GM21447 (cell line): ENCODE measurements at regions not wholly inside any gene's neighbourhood (a gene's known extent, or its start where the extent isn't known, plus 50 kb on each side); places are given as distances from the start of the nearest gene placed in this dataset.

Experiments used
- ATAC-seq: cut with Tn5 transposase; IDR thresholded peaks from one replicate; pipeline ENCODE4 v1.9.1; 2021; ENCODE audit not compliant: unreplicated experiment

DNA sequence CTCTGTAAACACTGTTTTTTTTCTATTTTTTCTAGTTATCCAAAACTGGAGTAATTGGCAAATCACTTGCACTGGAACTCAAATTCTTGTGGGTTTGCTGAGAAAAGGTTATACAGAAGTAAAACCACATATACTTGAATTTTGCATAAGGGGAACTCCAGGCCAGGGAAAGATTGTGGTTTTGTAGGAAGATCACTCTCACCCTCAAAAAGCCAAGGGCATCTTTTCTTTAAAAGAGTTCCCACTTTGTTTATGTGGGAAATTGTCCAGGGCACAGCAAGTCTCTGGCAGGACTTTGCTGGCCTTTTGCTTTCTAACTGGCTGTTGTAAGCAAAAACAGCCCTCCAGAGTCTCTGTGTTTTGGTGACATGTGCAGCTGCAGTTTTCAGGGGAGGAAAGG is 340.3 kb upstream of the RBMS3 start:
- ATAC-seq = peak; percentile 84

DNA sequence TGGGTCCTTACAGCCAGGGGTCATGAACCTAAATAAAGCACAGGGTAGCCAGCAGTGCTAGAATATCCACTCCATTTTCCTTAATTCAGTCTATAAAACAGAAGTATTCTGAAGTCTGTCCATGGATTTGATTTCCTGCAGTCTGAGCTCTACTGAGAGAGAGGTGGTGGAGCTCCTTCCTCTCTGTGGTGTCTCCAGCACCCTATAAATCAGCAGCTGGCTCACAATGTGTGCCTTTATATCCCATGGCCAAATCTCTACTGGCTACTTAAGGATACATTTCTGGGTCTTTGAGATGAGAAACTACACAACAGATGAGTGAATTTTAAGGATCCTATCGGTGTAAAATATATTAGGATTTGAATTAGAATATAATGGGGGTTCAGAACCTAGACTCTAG is 339.9 kb upstream of the RBMS3 start:
- ATAC-seq = peak; percentile 14

DNA sequence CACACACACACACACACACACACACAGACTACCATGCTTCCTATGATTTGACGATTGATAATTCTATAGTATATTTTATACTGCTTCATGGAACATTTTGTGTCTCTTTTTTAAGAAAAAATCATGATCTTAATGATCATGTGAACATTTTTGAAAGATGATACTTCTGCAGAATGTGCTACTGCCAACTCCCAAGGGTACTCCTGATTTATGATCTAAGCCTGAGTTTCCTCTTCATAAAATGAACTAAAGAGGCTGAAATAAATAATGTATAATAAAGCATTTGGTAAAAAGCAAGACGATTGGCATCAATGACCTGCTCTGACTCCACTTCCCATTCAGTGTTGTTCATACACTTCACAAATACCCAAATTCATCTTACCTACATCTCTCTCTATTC is 333.8 kb upstream of the RBMS3 start:
- no peak for ATAC-seq

DNA sequence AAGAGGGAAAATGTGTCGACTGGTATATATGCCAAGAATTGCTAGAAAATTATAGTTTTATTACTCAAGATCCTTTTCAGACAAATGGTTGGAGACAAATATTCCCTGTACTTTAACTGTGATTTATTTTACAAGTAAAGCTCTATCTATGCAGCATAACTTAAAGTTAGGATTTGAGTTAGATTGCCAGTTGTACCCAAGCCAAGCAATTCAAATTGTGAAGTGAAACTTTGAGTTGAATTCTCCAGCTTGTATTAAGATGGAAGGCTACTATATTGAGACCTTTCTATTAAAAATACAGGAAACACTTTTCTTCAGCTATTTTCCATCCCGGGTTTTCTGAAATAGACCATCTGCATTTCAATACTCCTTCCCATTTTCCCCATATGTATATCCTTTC is 333.1 kb upstream of the RBMS3 start:
- ATAC-seq = no peak

DNA sequence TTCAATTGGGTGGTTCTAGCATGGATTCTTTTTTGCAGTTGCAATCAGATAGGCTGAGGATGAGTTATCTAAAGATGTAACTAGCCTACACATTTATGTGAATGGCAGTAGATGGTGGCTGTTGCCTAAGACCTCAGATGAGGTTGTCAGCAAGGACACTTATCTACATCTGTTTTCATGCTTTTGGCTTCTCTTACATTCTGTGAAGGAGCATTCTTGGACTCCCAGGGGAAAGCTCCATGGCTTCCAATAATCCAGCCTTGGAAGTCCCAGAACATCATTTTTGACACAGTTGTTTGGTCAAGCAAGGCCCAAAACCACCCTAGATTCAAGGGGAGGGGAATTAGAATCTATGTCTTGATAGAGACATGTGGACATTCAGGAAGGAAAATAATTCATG is 332.2 kb upstream of the RBMS3 start:
- no peak for ATAC-seq

DNA sequence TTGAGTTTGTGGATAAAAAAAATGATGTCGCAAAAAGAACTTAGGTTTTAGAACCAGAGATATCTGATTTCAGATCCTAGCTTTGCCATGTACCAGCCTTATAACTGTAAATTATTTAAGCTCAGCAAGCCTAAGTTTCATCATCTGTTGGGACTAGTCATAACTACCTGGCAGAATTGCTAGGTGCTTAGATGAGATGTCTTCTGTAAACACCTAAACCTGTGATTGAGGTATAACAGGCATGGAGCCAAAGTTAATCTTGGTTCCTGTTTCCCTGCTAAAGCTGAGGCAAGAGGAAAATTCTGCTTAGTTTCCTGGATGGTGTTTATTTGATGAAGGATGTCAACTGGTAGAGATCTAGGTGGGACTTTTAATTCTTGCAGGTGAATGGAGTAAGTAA is 331.3 kb upstream of the RBMS3 start:
- ATAC-seq = no peak

DNA sequence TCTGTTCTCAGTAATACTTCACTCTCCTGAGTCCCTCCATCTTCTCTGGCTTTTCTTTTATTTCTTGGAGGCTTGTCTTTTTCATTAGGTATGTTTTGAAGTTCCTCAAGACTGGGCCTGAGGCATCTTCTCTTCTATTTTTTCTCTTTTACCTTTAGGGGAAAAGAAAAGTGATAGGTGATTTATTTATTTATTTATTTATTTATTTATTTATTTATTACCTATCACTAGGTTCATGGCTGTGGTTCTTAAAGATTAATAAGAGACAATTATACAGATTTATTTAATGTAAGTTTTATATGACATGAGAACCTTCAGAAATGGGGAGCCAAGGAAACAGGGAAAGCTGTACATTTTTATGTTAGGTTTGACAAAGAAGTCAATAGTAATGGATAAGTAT is 330.3 kb upstream of the RBMS3 start:
- ATAC-seq = no peak

DNA sequence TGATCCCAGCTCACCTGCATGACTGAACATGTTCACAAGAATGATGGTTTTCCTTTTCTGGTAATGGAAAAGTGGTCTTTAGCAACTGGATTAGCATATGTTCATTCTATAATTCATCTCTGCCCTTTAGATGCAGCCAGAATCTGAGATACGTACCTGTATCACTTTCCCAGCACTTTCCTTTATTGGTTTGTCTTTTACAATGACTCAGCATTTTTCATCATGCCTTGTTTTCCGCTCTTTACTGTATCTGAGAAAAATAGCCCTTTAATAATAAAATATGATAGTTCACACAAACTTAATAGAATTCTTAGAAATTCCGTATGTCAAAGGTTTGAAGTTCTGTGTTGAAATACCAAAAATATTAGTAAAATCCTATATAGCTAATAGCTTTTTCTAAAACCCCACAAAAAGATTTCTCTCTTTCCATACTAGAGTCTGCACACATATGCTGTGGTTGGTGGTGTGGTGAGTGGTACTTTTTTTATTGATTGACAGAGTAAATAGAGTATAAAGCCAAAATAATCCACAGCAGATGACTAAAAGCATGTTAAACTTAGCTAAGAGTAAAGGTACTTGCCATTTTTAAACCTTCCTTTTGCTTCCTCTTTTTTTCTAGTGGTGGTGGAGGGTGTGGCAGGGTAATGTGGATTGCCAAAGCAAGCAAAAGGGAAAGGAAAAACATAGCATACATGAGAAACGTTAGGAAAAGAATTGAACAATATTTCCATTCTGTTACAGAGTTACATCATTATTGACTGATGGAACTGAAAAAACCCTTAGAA is 328.9 kb upstream of the RBMS3 start:
- ATAC-seq = no peak

DNA sequence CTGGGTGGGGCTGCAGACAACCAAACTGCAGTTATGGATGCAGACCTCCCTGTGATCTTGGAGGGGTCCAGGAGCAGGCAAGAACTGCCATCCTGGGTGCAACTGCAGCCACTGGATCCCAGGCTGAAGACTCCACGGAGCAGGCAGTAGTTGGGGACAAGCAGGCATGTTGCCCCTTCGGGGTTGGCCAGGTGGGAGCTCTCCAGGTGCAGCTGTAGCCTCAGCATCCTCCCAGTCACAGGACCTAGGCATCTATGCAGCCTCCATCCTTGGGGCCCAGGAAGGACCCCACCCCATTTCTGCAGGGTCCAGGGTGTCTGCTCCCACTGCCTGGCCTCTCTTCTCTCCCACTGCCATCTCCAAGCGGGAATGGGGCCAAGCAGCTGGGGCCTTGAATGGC is 322.2 kb upstream of the RBMS3 start:
- no peak for ATAC-seq

DNA sequence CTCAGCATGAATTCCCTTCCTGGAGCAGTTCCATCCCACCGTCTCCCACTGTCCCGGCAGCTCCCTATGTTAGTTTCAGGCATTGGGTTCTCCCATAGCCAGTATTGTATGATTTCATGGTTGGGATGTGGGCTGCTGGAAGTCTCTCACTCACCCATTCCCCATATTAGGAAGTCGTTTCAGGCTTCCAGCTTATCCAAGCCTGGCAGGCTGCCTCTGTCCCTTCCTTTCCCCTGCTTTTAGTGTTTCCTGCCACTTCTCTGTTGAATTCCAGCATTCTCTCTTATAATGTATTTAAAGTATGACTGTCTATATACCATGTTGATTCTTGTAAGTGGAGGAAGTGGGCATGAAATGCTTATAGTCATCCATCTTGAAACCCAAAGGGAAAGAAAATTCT is 309.7 kb upstream of the RBMS3 start:
- no peak for ATAC-seq

DNA sequence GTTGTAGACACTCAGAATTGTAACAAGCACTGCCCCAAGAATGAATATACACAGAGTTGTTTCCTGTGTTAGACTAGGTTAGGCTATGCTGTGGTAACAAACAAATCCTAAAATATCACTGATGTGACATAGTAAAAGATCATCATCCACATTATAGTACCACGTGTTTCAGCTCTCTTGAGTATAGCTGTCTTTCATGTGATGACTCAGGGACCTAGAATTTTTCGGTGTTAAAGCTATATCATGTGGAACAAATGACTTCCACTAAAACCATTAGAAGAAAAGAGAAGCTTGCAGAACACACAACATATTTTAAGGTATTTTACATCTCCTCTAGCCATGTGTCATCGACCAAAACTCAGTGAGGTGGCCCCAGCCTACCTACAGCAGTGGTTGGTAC is 307.9 kb upstream of the RBMS3 start:
- ATAC-seq = no peak

DNA sequence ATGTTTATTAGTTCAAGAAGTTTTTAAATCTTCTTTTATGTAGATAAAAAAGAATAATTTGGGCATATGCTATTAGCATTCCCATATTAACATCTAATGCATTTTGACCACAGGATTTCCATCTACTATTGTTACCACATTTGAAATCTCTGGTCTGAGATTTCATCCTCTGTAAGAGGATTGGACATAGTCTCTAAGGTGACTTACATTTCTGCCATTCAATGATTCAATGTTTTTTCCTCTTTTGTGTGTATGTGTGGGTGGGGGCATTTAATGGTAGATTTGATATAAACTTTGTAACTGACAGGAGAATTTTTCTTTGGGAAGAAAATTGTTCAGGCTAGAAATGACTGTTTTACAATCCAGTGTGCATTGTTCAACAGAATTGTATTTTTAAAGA is 307.3 kb upstream of the RBMS3 start:
- no peak for ATAC-seq

DNA sequence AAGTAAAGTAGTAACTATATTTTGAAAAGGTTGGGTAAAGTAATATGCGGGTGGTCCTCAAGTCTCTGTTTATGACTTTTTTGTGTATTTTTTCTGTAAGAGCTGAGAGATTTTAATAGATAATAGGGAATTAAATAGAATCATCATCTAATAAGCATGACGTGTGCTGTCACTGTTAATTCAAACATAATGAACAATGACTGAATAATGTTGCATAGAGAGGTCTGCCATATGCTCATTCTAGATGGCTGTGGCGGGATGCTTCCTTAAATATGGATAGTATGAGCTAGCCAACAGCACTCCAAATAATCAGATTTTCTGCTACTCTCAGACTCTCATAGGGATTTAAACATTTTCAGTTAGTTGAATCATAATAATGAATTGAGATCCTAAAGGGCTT is 302.8 kb upstream of the RBMS3 start:
- no peak for ATAC-seq

DNA sequence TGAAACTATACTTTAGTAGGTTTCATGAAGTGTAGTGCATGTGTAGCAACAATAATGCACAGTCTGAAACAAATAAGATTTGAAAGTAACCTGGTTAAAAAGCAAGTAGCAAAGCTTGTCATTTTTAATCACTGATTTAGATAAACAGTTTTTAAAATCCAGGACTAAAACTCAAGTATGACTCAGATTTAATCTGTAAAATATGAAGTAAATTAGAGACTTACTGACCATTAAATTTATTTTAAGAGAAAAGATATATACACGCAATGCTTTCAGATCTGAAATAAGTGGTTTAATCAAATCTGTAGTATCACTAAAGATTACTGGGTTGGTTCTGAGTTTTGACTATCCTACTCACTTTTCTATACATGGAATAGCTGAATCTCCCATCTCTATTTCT is 300.7 kb upstream of the RBMS3 start:
- no peak for ATAC-seq

DNA sequence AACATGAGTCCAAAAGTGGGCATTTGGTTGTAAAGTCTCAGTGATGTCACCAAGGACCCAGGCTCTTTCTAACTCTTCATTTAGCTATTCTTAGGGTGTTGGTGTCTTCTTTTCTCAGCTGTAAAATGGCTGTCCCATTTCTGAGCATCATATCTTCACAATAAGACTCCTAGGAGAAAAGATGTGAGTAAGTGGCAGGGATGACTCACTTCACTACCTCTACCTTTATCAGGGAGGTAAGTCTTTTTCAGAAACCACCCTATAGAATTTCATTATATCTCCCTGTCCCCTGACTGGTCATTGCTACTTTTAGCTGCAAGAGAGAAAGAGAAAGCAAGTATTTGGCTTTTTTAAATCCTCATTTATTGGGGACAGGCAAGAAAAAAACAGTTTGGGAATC is 300.2 kb upstream of the RBMS3 start:
- ATAC-seq = no peak

DNA sequence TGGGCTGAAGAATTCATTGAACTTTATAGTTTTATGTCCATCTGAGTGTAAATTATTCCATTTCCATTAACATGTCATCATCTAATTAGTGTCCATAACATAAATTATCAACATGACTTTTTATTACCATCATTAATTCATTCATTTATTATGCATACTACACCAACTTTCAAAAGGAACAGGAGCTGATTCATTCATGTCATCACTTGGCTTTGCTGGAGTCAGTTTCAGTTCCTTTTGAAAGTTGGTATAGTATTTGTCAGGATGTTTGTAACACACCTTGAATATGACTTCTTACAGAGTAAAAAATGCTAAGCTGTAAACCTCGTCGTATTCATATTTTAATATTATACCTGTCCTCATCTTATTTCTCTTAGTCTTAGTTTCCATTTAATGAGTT is 298.0 kb upstream of the RBMS3 start:
- peak; percentile 88 for ATAC-seq

DNA sequence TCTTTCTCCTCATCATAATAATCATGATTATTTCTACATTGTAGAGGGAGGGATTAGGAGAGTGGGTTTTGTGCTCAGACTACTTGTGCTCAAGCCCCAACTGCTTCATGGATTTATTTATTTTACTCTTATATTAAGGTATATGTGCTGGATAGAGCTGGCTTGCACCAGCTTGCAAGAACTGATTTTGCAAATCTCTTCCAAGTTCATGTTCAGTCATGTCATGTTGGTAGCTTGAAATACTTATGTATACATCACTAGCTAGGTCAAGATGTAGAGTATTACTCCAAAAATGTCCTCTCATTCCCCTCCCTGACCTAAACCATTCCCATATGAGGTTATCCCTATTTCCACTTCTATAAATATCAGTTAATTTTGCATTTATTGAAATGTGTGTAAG is 293.9 kb upstream of the RBMS3 start:
- no peak for ATAC-seq

DNA sequence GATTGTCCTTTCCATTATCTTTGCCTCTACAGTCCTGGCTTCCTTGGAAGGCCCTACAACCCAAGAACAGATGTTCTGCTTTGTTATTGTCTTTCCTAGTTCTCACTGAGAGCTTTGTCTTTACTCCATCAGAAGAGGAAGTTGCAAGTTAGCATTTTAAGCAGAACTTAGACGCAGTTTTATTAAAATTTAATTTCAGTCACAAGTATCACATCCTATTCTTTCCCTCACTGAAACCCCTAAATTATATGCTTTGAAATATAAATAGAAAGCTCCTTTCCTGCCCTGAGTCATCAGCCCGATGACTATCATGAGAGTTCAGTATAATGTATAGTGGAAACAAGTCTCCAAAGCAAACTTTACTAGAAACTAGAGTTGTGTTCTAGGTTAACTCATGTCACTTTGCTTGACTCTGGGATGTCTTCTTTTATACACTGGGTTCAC is 291.2 kb upstream of the RBMS3 start:
- peak; percentile 91 for ATAC-seq

DNA sequence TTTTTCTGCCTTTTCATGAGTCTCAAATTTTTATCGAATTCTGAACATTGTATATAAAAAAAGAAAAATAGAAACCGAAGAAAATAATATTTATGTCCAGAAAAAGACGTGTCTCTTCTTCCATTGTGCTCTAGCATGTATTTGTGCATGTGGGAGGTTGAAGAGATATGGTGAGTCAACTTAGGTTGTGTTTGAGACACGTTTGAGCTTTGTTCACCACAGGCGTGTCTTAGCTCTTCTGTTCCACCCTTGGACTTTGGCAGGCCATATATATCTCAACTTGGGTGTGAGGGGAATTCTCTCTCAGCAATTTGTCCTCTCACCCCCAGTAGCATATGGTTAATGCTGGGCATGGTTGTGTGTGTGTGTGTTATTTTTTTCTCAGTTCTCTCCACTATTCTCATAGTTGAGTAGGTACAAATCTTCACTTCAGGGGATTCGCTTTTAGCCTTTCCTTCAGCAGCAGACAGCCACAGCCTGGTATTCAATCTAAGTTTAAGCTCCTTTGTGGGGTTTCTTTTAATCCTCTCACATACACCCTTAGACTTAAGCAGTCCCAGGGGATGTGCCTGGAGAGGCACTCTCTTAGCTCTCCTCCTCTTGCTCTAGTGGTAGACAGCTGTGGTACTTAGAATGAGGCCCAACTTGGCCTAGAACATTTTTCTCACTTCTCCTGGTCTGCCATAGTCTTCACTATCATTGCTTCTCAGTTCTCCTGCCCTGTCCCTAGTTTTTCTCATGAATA is 286.5 kb upstream of the RBMS3 start:
- ATAC-seq = no peak

DNA sequence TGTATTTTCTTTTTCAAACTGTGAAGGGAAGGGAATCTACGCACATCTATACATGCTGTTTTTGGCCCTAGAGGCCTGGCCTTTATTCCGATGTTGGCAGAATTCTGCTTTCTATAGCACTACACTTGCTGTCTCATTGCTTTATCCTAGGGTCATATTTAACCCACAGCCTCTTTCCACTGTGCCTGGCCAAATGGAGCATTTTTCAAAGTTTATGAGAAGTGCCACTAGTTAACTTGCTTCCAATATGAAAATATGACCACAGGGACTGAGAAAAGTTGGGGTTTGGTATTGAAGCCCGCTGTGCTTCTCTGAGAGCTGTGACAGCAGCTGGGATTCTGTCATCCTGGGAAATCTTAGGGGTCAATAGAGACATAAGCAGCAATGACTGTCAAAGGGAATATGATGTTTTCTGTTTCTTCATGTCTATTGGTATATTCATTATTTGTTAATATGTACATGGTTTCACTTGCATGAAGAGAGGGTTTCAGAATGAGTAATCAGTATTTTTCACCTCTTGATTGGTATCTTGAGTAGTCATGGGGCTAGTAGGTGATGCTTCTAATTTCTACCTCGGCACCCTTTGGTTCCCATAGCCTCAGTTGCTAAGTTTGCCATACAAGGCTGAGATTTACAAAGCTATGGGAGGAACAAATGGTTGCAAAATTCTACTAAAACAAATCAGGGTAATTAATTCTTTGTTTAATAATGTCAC is 275.8 kb upstream of the RBMS3 start:
- ATAC-seq = peak; percentile 97

DNA sequence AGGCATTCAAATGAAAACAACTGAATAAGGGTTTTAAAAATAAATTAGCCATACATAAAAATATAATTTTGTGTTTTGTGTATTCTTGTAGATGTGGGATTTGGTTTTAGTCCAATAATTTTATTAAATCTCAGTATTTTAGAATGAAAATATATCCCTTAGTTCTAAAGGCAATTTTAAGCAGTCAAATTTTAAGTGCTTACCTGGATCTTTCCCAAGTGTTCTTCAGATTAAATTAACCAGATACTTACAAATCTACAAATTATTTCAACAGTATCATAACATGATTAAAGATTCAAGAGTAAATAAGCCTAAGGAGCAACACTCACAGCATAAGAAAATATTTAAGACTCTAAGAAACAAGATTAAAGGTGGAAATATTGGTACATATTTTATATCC is 275.0 kb upstream of the RBMS3 start:
- ATAC-seq = no peak

DNA sequence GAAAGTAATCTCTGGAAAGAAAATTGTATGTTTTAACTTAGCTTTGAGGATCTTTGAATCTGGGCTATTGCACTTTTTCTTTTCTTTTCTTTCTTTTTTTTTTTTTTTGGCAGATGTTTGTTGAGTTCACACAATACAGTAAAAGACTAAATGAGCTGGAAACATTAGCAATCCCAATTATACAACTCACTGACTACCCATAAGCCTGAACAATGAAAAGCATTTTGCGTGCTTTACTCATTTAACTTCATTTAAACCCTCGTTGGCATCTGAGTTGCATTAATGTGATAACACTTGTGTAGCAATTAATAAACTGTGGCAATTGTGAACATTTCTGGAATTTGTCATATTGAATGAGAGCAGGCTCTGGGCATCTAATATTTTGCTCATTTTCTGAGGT is 269.4 kb upstream of the RBMS3 start:
- no peak for ATAC-seq
